Stimulated activated CD4-positive, alpha-beta T cell treated with anti-CD3 and anti-CD28 coated beads, Interleukin-15, amount 100 ng/mL, for 1 hour (primary cell): ENCODE measurements at regions not wholly inside any gene's neighbourhood (a gene's known extent, or its start where the extent isn't known, plus 50 kb on each side); places are given as distances from the start of the nearest gene placed in this dataset.
A peak's percentile ranks its signal among the peaks of the same experiment; 100 is the strongest.

Experiments
- DNase-seq, 2 donors: peaks; one replicate each; pipeline ENCODE4 v3.0.0-alpha.2; 2020; ENCODE audit warnings: low read depth in 1 of 2, low spot score in 1 of 2

GRCh38 chr3:124563376-124563775 is 166.9 kb upstream of the UMPS start:
- DNase-seq, result no peak

GRCh38 chr3:124565013-124565412 is 165.2 kb upstream of the UMPS start:
- DNase-seq, result no peak

DNA sequence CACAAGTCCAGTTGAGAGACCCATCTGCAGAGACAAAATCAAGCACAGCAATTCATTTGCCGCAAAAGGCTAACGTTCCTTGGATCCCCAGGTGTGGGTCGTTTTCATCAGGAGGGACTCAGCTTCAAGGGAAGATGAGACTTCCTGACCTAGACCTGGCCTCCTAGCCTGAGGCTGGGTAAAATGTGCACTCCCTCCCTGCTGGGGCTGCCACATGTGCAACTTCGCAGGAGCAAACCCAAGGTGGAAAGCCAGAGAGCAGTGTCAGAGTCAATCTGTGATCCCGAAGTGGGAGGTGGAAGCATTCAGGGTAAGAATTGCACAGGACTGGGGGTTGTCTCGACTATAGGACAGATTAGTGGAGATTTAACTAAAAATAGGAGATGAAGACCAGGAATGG is 164.7 kb upstream of the UMPS start:
- no peak for DNase-seq

- no peak for DNase-seq
Observed at GRCh38 chr3:124566701-124567100, 163.6 kb upstream of the UMPS start.

GRCh38 chr3:124567179-124567578 is 163.1 kb upstream of the UMPS start:
- no peak for DNase-seq

DNA sequence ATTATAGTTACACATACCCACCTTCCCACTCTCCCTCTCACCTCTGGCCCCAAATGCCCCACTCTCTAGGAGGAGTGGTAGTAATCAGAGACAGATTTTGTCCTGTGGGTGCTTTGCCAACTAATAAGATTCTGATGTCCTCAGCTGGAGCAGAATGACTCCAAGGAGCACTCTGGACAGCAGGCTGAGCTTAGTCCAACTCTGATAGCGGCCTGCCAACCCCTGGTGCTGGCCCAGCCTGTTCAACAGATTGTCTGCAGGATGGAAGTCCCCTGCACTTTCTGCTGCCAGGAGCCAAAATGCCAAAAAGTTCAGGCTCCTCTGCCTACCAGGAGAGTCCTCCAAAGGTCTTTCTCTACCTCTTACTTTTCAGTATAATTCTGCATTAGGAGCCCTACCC is 160.5 kb upstream of the UMPS start:
- DNase-seq, result no peak

DNA sequence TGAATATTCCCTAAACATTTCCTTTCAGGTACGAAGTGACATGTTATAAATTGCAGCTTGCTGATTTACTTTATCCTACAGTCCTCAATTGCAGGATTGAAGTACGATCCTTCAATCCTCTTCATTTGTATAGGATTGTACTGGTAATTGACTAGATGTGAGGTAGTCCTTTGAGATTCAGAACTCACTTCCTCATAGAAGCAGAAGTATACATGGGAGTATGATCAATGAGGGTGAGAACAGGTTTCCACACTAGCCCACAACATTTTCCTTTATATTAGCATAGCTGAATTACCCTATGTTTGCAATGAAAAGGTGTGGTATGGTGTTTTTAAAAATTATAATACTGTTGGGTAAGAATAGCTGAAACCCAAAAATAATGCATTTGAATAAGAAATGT is 160.0 kb upstream of the UMPS start:
- DNase-seq, result no peak

GRCh38 chr3:124572851-124573405 is 157.3 kb upstream of the UMPS start:
- no peak for DNase-seq

- DNase-seq, result no peak
Observed at GRCh38 chr3:124574012-124574411, 156.2 kb upstream of the UMPS start.

- DNase-seq, result no peak
Observed at GRCh38 chr3:124576565-124577493, 153.4 kb upstream of the UMPS start.

GRCh38 chr3:124577494-124578167 is 152.6 kb upstream of the UMPS start:
- DNase-seq, result no peak

DNA sequence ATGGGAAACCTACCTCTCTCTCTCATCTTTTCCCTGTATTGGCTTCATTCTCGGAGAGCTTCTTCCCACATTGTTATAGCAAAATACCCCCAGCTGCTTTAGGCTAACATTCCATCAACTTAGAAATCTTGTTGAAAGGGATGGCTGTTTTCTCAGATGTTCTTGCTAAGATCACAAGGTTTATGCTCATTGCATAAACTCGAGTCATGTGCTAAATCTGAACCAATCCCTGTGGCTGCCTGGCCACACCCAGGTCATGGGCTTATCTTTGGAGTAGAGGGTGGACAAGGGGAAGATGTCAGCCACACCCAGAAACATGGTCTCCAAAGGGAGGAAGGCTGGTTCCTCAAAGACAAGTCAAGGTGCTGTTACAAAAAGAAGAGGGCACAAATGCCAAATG is 150.6 kb upstream of the UMPS start:
- DNase-seq, result no peak

GRCh38 chr3:124582196-124582595 is 148.1 kb upstream of the UMPS start:
- no peak for DNase-seq

DNA sequence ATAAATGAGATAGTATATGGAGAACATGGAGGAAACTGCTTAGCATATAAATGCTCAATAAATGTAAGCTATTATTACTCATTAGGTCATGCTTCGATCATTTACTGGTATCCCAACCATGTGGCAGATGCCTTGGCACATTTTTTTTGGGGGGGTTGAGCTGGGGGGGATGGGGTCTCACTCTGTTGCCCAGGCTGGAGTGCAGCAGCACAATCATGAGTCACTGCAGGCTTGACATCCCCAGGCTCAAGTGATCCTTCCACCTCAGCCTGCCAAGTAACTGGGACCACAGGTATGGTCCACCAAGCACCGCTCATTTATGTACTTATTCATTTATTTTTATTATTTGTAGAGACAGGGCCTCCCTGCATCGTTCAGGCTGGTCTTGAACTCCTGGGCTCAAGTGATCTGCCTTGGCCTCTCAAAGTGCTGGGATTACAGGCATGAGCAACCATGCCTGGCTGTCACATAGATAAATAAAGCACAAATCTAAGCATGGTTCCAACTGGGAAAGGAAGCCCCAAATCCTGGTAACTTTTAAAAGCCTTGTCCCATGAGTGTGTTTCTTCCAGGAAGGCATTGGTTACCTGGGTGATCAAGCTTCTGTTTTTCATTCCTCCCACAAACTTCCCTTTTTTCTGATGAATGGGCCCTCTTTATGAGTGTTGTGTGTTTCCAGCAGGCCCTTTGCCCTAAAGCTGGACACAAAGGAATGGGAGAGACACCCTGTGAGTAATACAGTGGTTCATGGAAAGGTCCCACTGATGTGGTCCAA is 147.4 kb upstream of the UMPS start:
- no peak for DNase-seq

DNA sequence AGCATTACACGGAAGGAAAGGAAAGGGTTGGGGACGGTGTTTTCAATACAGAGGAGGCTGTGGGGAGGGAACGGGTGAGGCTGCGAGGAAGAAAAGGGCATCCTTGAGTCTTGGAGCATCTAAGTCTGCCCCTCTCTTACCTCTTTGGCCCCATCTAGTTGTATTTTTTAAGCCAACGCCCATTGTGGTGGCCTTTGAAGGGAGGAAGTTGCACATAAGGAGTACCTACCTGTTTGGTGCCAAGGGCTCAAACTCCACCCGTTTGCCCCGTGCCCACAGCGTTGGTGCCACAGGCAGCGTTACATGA is 146.1 kb upstream of the UMPS start:
- DNase-seq, result no peak

- DNase-seq, result peak in 1 of 2 donors; percentile 16
Observed at GRCh38 chr3:124584552-124585391, 145.5 kb upstream of the UMPS start.

GRCh38 chr3:124586126-124587052 is 143.9 kb upstream of the UMPS start:
- no peak for DNase-seq

GRCh38 chr3:124587053-124587408 is 143.2 kb upstream of the UMPS start:
- DNase-seq, result no peak

- no peak for DNase-seq
Observed at GRCh38 chr3:124588036-124588435, 142.2 kb upstream of the UMPS start.

- DNase-seq, result no peak
Observed at GRCh38 chr3:124588794-124589193, 141.5 kb upstream of the UMPS start.
